GM23248 (cell line): ENCODE measurements at regions not wholly inside any gene's neighbourhood (a gene's known extent, or its start where the extent isn't known, plus 50 kb on each side); places are given as distances from the start of the nearest gene placed in this dataset.

ENCODE experiments used
- EZH2 ChIP-seq: fragments of 200-600 bp; sonication (generic); IDR thresholded peaks from 2 replicates; pipeline ENCODE4 v1.6.1; 2018; ENCODE audit warnings: antibody characterized with exemption, mild to moderate bottlenecking; ENCODE audit not compliant: insufficient read depth, poor library complexity, severe bottlenecking
- EZH2phosphoT487 ChIP-seq: fragments of 200-600 bp; sonication (generic); IDR thresholded peaks from 2 replicates; pipeline ENCODE4 v1.6.1; 2018; ENCODE audit warnings: antibody characterized with exemption, moderate library complexity, mild to moderate bottlenecking, low read depth; ENCODE audit not compliant: insufficient read depth

GRCh38 chr13:21998279-21998990, 327.6 kb downstream of the FGF9 start:
- TF ChIP-seq EZH2 (no peak), EZH2phosphoT487 (no peak)
